Keratinocyte (primary cell): ENCODE measurements at regions not wholly inside any gene's neighbourhood (a gene's known extent, or its start where the extent isn't known, plus 50 kb on each side); places are given as distances from the start of the nearest gene placed in this dataset.
A peak's percentile ranks its signal among the peaks of the same experiment; 100 is the strongest.
"Not testable (repeated sequence)": the region's sequence is repeated elsewhere in the genome, so short reads cannot be mapped to it uniquely, and the experiment has no call there.

Experiments used
- DNase-seq: peaks from one replicate; pipeline ENCODE4 v3.0.0-alpha.2; 2011; ENCODE audit warnings: low read depth, missing footprints, low spot score
- FAIRE-seq: peaks from 2 replicates; lab custom pipeline; 2011; peaks lifted over from hg19 to GRCh38; lab: Jason Lieb, UNC
- H2AFZ ChIP-seq: 2 replicates; pipeline ENCODE4 v1.6.0; 2012; ENCODE audit warnings: low read length, control low read depth, inconsistent platforms; ENCODE audit not compliant: control insufficient read depth
- H3K27ac ChIP-seq: 2 replicates; pipeline ENCODE4 v1.5.1; 2011; ENCODE audit warnings: low read length; ENCODE audit not compliant: control insufficient read depth, insufficient read depth
- H3K27me3 ChIP-seq: 3 replicates; pipeline ENCODE4 v1.6.0; 2011; ENCODE audit warnings: low read length; ENCODE audit not compliant: control insufficient read depth, insufficient read depth; ENCODE audit errors: extremely low read depth
- H3K36me3 ChIP-seq, 2 experiments: 2 replicates in 1 of 2; 3 replicates in 1 of 2; pipeline ENCODE4 v1.5.1; 2011; ENCODE audit warnings: low read length in 2 of 2, mild to moderate bottlenecking in 1 of 2; ENCODE audit not compliant: control insufficient read depth in 2 of 2, insufficient read depth in 2 of 2; ENCODE audit errors: extremely low read depth in 1 of 2
- H3K4me1 ChIP-seq: 3 replicates; pipeline ENCODE4 v1.5.1; 2011; ENCODE audit warnings: low read length; ENCODE audit not compliant: control insufficient read depth, insufficient read depth; ENCODE audit errors: extremely low read depth
- H3K4me2 ChIP-seq: 3 replicates; pipeline ENCODE4 v1.6.0; 2011; ENCODE audit warnings: low read depth, low read length; ENCODE audit not compliant: control insufficient read depth, insufficient read depth; ENCODE audit errors: extremely low read depth
- H3K4me3 ChIP-seq, 3 experiments: fragments of 200-600 bp in 1 of 3; sonication (generic) in 1 of 3; 2 replicates in 2 of 3; 3 replicates in 1 of 3; pipeline ENCODE4 v1.5.1; 2011 to 2016; ENCODE audit warnings: low read length in 3 of 3, mild to moderate bottlenecking in 3 of 3, control low read depth in 2 of 3, inconsistent platforms in 1 of 3, low read depth in 1 of 3, mixed read lengths in 1 of 3, mixed run types in 1 of 3, moderate library complexity in 1 of 3; ENCODE audit not compliant: control insufficient read depth in 2 of 3, insufficient read depth in 2 of 3; ENCODE audit errors: extremely low read depth in 1 of 3
- H3K79me2 ChIP-seq: 2 replicates; pipeline ENCODE4 v1.6.0; 2012; ENCODE audit warnings: low read length; ENCODE audit not compliant: control insufficient read depth, insufficient read depth
- H3K9ac ChIP-seq: 3 replicates; pipeline ENCODE4 v1.6.0; 2011; ENCODE audit warnings: low read length; ENCODE audit not compliant: control insufficient read depth, insufficient read depth; ENCODE audit errors: extremely low read depth
- H3K9me1 ChIP-seq: 3 replicates; pipeline ENCODE4 v1.6.0; 2011; ENCODE audit warnings: low read length; ENCODE audit not compliant: control insufficient read depth, insufficient read depth; ENCODE audit errors: extremely low read depth
- H3K9me3 ChIP-seq: 2 replicates; pipeline ENCODE4 v1.5.1; 2012; ENCODE audit warnings: low read depth, low read length; ENCODE audit not compliant: control insufficient read depth
- H4K20me1 ChIP-seq: 3 replicates; pipeline ENCODE4 v1.6.0; 2011; ENCODE audit warnings: low read length; ENCODE audit not compliant: control insufficient read depth, insufficient read depth; ENCODE audit errors: extremely low read depth
- dilution Hi-C: fragments of 300-500 bp; cut with MboI; formaldehyde crosslinking; loops from one replicate; pipeline ENCODE4 v1.7.0; 2020; ENCODE audit warnings: low sequenced_read_pairs; ENCODE audit not compliant: extremely low pct_ligation_motif_present

GRCh38 chr16:88184053-88184452 is 198.7 kb upstream of the ZNF469 start:
- H4K20me1 ChIP-seq, H3K79me2 ChIP-seq, H3K4me3 ChIP-seq, H3K36me3 ChIP-seq, H3K4me2 ChIP-seq, H3K9me1 ChIP-seq, H3K4me1 ChIP-seq, H3K27ac ChIP-seq, H3K27me3 ChIP-seq, H3K9me3 ChIP-seq, dilution Hi-C loops, H3K9ac ChIP-seq, DNase-seq, H2AFZ ChIP-seq: not testable (repeated sequence)
- FAIRE-seq: peak; percentile 36

DNA sequence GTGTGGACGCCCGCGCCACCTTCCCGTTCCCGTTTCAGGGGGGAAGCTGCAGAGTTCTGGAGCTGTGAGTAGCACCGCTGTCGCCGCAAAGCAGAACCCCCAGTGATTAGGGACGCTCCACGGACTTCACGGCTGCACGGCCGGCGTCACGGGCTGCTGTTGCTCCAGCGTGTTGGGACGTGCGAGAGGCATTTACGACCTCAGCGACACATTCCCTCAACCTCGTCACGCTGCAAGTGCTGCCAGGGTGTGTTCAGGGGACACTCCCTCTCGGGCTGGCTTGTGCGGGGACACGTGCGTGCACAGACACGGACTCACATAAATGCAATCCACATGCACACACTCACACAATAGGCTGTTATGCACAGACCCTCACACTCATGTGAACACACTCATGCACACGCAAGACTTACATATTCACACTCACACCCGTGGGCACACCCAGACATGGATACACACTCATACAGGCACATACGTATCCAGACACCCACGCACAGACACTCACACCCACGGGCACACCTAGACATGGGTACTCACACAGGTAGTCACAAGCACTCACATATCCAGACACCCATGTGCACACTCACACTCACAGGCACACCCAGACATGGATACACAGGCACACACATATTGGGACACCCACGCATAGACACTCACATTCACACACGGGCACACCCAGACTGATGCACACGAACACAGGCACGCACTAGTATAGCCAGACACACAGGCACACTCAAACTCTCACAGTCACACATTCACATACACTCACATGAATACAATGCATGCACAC is 198.0 kb upstream of the ZNF469 start:
- H3K27ac ChIP-seq, H3K27me3 ChIP-seq, H3K36me3 ChIP-seq, H3K9ac ChIP-seq, H3K79me2 ChIP-seq, dilution Hi-C loops, H2AFZ ChIP-seq, H4K20me1 ChIP-seq, H3K9me3 ChIP-seq, H3K9me1 ChIP-seq, H3K4me1 ChIP-seq, H3K4me3 ChIP-seq: not testable (repeated sequence)
- H3K4me2 ChIP-seq: peak overlapping the region; percentile 54
- peak; percentile 30 for DNase-seq
- peak; percentile 20 for FAIRE-seq

- dilution Hi-C loops, H3K4me3 ChIP-seq, H3K36me3 ChIP-seq, H3K79me2 ChIP-seq, H3K27me3 ChIP-seq, H3K4me2 ChIP-seq, FAIRE-seq, H4K20me1 ChIP-seq, H3K9me3 ChIP-seq, H3K27ac ChIP-seq, H3K4me1 ChIP-seq, H2AFZ ChIP-seq, DNase-seq, H3K9ac ChIP-seq, H3K9me1 ChIP-seq: not testable (repeated sequence)
These were observed 197.4 kb upstream of the ZNF469 start for GRCh38 chr16:88185406-88185805.

DNA sequence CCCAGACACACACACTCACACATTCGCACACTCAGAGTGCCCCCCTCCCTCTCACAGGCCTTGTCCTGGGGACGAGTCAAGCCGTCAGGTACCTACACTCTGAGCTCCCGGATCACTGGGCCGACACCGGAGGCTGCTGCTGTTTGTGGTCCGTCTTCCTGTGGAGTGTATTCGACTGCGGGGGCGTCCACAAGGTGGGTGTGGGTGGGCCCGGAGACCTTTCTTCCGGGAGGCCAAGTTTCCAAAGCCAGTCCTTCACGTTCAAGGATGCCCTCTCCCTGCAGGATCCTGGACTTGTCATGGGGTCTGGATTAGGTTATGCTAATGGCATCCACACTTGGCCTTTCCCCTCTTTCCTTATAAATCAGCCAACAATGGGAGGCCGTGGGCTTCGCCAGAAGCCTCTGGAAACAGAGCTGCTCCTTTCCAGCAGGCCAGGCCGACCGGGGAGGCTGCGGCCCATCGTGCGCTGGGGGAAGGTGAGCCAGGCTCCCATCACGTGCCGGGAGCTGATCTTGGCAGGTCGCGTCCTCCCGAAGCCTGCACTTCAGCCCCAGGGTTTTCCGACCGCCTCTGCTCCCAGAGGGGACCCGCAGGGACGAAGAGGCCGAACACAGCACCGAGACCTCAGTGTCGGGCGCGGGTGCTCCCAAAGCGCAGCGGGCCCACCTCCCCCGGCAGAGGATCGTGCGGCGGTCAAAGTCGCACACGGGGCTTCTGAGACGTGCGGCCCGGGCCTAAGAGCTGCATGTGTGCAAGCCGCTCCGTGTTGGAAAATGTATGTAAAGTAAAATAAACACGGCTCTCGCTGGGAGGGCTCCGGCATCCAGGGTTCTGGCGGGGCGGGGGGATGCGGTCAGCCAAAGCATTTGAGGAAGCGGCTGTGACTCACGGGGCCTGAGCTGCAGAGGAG is 196.5 kb upstream of the ZNF469 start:
- H2AFZ ChIP-seq, dilution Hi-C loops, H3K9me3 ChIP-seq, H3K36me3 ChIP-seq, H3K4me1 ChIP-seq, DNase-seq, H3K9me1 ChIP-seq, H3K9ac ChIP-seq, H3K27ac ChIP-seq, FAIRE-seq, H3K4me2 ChIP-seq, H3K79me2 ChIP-seq, H3K27me3 ChIP-seq, H4K20me1 ChIP-seq, H3K4me3 ChIP-seq: not testable (repeated sequence)
